Common myeloid progenitor, CD34-positive (primary cell): ENCODE measurements at regions not wholly inside any gene's neighbourhood (a gene's known extent, or its start where the extent isn't known, plus 50 kb on each side); places are given as distances from the start of the nearest gene placed in this dataset.
A peak's percentile ranks its signal among the peaks of the same experiment; 100 is the strongest.
"Not testable (repeated sequence)": the region's sequence is repeated elsewhere in the genome, so short reads cannot be mapped to it uniquely, and the experiment has no call there.

Source experiments
- CTCF ChIA-PET: fragments of 350-600 bp; sonication (Branson Sonifier 250); formaldehyde crosslinking; loops from one replicate; lab custom pipeline; 2021; ENCODE audit warnings: antibody characterized with exemption; lab: Charles Lee
- POLR2A ChIA-PET: fragments of 350-600 bp; sonication (Branson Sonifier 250); formaldehyde crosslinking; loops from one replicate; lab custom pipeline; 2021; ENCODE audit warnings: antibody characterized with exemption; lab: Charles Lee
- DNase-seq, 3 donors: peaks; one replicate each; pipeline versions ENCODE4 v3.0.0 to v3.0.0-alpha.2; 2013
- H3K27ac ChIP-seq, 2 experiments: 1 replicate in 1 of 2; 2 replicates in 1 of 2; pipeline ENCODE4 v1.7.0; 2013; ENCODE audit warnings: inconsistent platforms in 2 of 2, low read length in 2 of 2, mild to moderate bottlenecking in 2 of 2, low read depth in 1 of 2, moderate library complexity in 1 of 2; ENCODE audit not compliant: severe bottlenecking in 2 of 2, insufficient read depth in 1 of 2, poor library complexity in 1 of 2
- H3K27me3 ChIP-seq, 5 experiments: replicated peaks in 2 of 5; 1 replicate in 3 of 5; 2 replicates in 2 of 5; pipeline versions ENCODE4 v1.6.1 to v1.7.0; 2013; ENCODE audit warnings: low read length in 4 of 5, mild to moderate bottlenecking in 2 of 5, moderate library complexity in 2 of 5, inconsistent platforms in 1 of 5; ENCODE audit not compliant: insufficient read depth in 5 of 5, control insufficient read depth in 4 of 5
- H3K36me3 ChIP-seq, 4 experiments: 1 replicate in 2 of 4; 2 replicates in 2 of 4; pipeline versions ENCODE4 v1.6.1 to v1.7.0; 2013; ENCODE audit warnings: low read length in 3 of 4, control low read depth in 1 of 4, mild to moderate bottlenecking in 1 of 4; ENCODE audit not compliant: control insufficient read depth in 4 of 4, insufficient read depth in 4 of 4
- H3K4me1 ChIP-seq, 4 experiments: 1 replicate in 3 of 4; 2 replicates in 1 of 4; pipeline versions ENCODE4 v1.6.1 to v1.7.1; 2013; ENCODE audit warnings: low read length in 3 of 4, mild to moderate bottlenecking in 3 of 4, control low read depth in 1 of 4, inconsistent platforms in 1 of 4, moderate library complexity in 1 of 4; ENCODE audit not compliant: control insufficient read depth in 4 of 4, insufficient read depth in 4 of 4; ENCODE audit errors: control extremely low read depth in 1 of 4
- H3K4me3 ChIP-seq, 7 experiments: 1 replicate in 4 of 7; 2 replicates in 3 of 7; pipeline versions ENCODE4 v1.5.1 to v1.7.0; 2013; ENCODE audit warnings: mild to moderate bottlenecking in 7 of 7, low read length in 6 of 7, moderate library complexity in 6 of 7, inconsistent platforms in 2 of 7, low read depth in 2 of 7, control low read depth in 1 of 7; ENCODE audit not compliant: insufficient read depth in 4 of 7, control insufficient read depth in 1 of 7; ENCODE audit errors: extremely low read depth in 1 of 7
- H3K9me3 ChIP-seq, 5 experiments: 1 replicate in 4 of 5; 2 replicates in 1 of 5; pipeline versions ENCODE4 v1.6.1 to v1.7.1; 2013; ENCODE audit warnings: low read length in 4 of 5, mild to moderate bottlenecking in 2 of 5, inconsistent platforms in 1 of 5, low read depth in 1 of 5, moderate library complexity in 1 of 5; ENCODE audit not compliant: control insufficient read depth in 4 of 5, insufficient read depth in 2 of 5; ENCODE audit errors: control extremely low read depth in 1 of 5
- WGBS: methylation state at CpG from one replicate; pipeline ENCODE4 v1.1.5; 2013; ENCODE audit not compliant: insufficient coverage; 5-methylcytosine and 5-hydroxymethylcytosine counted together

DNA sequence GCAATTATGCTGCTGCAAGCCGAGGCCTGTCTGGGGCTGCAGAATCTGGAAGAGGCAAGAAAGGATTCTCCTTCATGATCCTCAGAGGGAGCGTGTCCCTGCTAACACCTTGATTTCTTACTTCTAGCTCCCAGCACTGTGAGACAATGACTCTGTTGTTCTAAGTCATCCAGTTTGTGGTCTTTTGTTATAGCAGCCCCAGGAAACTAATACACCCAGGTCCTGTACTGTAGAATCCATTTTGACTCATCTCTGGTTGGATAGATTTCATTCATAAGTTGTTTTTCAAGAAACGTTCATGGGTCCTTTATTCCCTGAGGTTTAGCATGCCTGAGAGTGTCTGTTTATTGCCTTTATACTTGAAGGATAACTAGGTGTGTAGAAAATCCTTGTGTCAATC lies 112.7 kb downstream of the TMEM17 start:
- CTCF ChIA-PET: no interaction called here

DNA sequence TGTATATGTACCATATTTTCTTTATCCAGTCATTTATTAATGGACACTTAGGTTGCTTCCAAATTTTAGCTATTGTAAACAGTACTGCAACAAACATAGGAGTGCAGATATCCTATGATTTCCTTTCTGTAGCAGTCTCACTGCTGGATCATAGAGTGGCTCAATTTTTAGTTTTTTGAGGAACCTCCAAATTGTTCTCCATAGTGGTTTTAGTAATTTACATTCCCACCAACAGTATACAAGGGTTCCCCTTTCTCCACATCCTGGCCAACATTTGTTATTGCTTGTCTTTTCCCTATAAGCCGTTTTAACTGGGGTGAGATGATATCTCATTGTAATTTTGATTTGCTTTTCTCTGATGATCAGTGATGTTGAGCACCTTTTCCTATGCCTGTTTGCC lies 114.3 kb downstream of the TMEM17 start:
- Histone ChIP-seq H3K36me3 (peaks cover 0 to 5% (median 0%) of the 10 kb centered on the region in 4 experiments), H3K4me1 (peaks cover 0 to 2% (median 0%) of the 10 kb centered on the region in 4 experiments), H3K4me3 (no peak overlapping the region), H3K27me3 (no peaks in the 10 kb centered on the region), H3K27ac (no peak overlapping the region), H3K9me3 (peaks cover 0 to 1% (median 0%) of the 10 kb centered on the region in 5 experiments)
- peak in 2 of 3 donors; percentile 33 to 47 for DNase-seq
- WGBS: no CpG with 5 or more reads among the region's 1 CpG
- CTCF ChIA-PET: interaction anchor here (0.6 kb wide), 1 partner anchor 788 kb away, joined by 3 read pairs; no protein-coding TSS in a partner anchor
- POLR2A ChIA-PET: no interaction called here

More for the DNA sequence above, 112.7 kb downstream of the TMEM17 start:
- POLR2A ChIA-PET: no interaction called here
- Histone ChIP-seq H3K27ac (no peak overlapping the region), H3K9me3 (no peaks in the 10 kb centered on the region), H3K36me3 (peaks cover 0 to 5% (median 0%) of the 10 kb centered on the region in 4 experiments), H3K27me3 (no peaks in the 10 kb centered on the region), H3K4me3 (no peak overlapping the region), H3K4me1 (peaks cover 2 to 11% (median 6%) of the 10 kb centered on the region in 4 experiments)
- WGBS: 100% methylated on average over 3 of the region's 3 CpGs
- DNase-seq: no peak

DNA sequence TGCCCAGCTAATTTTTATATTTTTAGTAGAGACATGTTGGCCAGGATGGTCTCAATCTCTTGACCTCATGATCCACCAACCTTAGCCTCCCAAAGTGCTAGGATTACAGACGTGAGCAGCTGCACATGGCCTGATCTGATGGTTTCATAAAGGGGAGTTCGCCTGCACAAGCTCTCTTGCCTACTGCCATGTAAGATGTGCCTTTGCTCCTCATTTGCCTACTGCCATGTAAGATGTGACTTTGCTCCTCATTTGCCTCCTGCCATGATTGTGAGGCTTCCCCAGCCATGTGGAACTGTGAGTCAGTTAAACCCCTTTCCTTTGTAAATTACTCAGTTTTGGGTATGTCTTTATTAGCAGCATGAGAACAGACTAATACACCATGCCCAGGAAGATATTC lies 119.6 kb downstream of the TMEM17 start:
- WGBS: 93% methylated on average over 2 of the region's 2 CpGs
- H3K27me3 ChIP-seq, H3K27ac ChIP-seq, H3K36me3 ChIP-seq, POLR2A ChIA-PET, H3K4me3 ChIP-seq, DNase-seq: not testable (repeated sequence)
- Histone ChIP-seq H3K4me1 (peaks cover 6 to 17% (median 12%) of the 10 kb centered on the region in 4 experiments), H3K9me3 (peaks cover 0 to 13% (median 3%) of the 10 kb centered on the region in 5 experiments)
- CTCF ChIA-PET: interaction anchor here (1.1 kb wide), 1 partner anchor 12 kb away, joined by 3 read pairs; no protein-coding TSS in a partner anchor

DNA sequence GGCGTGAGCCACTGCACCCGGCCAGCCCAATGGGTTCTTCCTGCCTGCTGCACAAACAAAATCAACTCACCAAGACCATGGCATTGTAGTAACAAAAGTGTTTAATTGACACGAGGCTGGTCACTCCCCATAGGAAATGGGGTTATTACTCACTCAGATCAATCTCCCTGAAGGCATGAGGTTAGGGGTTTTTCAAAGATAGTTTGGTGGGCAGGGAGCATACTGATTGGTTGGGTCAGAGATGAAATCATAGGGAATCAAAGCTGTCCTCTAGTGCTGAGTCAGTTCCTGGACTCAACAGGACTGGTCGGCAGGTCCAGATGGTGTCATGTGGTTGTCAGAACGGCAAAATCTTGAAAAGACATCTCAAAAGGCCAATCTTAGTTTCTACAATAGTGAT lies 122.1 kb downstream of the TMEM17 start:
- peak in 2 of 3 donors; percentile 70 to 79 for DNase-seq
- no peaks in the 10 kb centered on the region for H3K36me3 ChIP-seq
- no peak overlapping the region for H3K4me3 ChIP-seq
- WGBS: 100% methylated on average over 2 of the region's 5 CpGs
- peaks cover 0 to 13% (median 3%) of the 10 kb centered on the region in 5 experiments for H3K9me3 ChIP-seq
- H3K27ac ChIP-seq: no peak overlapping the region
- POLR2A ChIA-PET: no interaction called here
- CTCF ChIA-PET: no interaction called here
- H3K4me1 ChIP-seq: peaks cover 7 to 41% (median 32%) of the 10 kb centered on the region in 4 experiments
- no peaks in the 10 kb centered on the region for H3K27me3 ChIP-seq

DNA sequence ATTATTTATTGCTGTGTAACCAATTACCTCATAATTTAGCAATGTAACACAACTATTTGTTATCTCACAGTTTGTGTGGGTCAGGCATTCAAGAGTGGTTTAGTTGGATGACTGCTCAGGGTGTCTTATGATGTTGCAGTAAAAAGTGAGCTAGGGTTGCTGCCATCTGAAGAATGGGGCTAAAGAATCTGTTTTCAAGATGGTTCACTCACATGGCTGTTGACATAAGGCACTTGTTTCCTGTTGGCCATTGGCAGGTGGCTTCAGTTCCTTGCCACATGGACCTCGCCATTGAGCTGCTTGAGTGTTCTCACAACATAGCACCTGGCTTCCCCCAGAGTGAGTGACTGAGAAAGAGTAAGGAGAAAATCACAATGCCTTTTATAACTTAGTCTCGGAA lies 123.2 kb downstream of the TMEM17 start:
- H3K27me3 ChIP-seq: no peaks in the 10 kb centered on the region
- ChIA-PET POLR2A (interaction anchor here (0.6 kb wide), 1 partner anchor 12 kb away, joined by 6 read pairs; no protein-coding TSS in a partner anchor), CTCF (no interaction called here)
- WGBS: 95% methylated on average over 2 of the region's 2 CpGs
- H3K36me3 ChIP-seq: no peaks in the 10 kb centered on the region
- H3K9me3 ChIP-seq: peaks cover 0 to 13% (median 3%) of the 10 kb centered on the region in 5 experiments
- peak in 2 of 3 donors; percentile 29 to 50 for DNase-seq
- peak overlapping the region; percentile 29 to 54 for H3K27ac ChIP-seq
- no peak overlapping the region for H3K4me3 ChIP-seq
- H3K4me1 ChIP-seq: peaks cover 7 to 46% (median 38%) of the 10 kb centered on the region in 4 experiments

DNA sequence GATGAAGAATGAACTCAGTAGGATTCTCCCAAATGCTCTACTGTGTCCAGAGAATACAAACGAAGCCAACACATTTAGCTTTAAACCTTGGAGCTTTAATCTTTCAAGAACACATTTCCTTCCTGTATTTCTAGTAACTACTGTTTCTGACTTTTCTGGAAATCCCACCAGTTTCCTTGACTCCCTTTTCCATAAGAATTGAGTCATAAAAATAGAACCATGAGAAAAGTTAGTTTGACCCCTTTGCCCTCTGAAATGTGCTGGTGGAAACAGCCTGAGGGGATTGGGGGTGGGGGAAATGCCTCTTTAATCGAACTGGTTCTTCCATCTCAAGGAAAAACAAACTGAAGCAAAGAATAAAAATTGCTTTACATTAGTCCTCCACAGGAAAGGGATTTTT lies 123.9 kb downstream of the TMEM17 start:
- H3K9me3 ChIP-seq: peaks cover 0 to 13% (median 3%) of the 10 kb centered on the region in 5 experiments
- ChIA-PET POLR2A (no interaction called here), CTCF (interaction anchor here (1.0 kb wide), 1 partner anchor 17 kb away, joined by 3 read pairs; no protein-coding TSS in a partner anchor)
- H3K4me3 ChIP-seq: no peak overlapping the region
- peaks cover 7 to 46% (median 38%) of the 10 kb centered on the region in 4 experiments for H3K4me1 ChIP-seq
- 0% methylated on average over 1 of the region's 2 CpGs for WGBS
- DNase-seq: peak; percentile 41 to 83 (median 69)
- no peaks in the 10 kb centered on the region for H3K36me3 ChIP-seq
- no peaks in the 10 kb centered on the region for H3K27me3 ChIP-seq
- peak overlapping the region; percentile 29 to 54 for H3K27ac ChIP-seq

DNA sequence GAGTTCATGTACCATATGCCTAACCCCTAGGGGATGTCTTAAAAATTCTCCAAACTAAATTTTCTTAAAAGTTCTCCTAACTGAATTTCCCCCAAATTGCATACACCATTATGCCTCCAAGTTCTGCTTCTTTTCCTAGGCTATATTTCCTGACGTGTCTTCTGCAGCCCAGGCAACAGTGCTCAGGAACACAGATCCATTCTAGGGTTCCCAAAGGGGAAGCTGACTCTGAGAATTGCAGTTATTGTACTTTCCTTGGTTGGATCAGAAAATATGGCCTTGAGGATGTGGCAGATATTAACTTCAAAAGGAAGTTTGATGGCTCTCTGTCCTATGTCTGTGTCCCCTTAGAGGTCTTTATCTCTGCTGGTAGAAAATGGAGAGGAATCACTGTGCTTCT lies 124.3 kb downstream of the TMEM17 start:
- H3K27ac ChIP-seq: no peak overlapping the region
- no CpG with 5 or more reads among the region's 1 CpG for WGBS
- ChIA-PET CTCF (interaction anchor here (1.0 kb wide), 1 partner anchor 17 kb away, joined by 3 read pairs; no protein-coding TSS in a partner anchor), POLR2A (no interaction called here)
- DNase-seq: no peak
- H3K9me3 ChIP-seq: peaks cover 0 to 12% (median 3%) of the 10 kb centered on the region in 5 experiments
- H3K4me1 ChIP-seq: peaks cover 7 to 46% (median 38%) of the 10 kb centered on the region in 4 experiments
- no peaks in the 10 kb centered on the region for H3K36me3 ChIP-seq
- H3K27me3 ChIP-seq: no peaks in the 10 kb centered on the region
- H3K4me3 ChIP-seq: no peak overlapping the region
